ENCODE measurements at regions not wholly inside any gene's neighbourhood (a gene's known extent, or its start where the extent isn't known, plus 50 kb on each side); places are given as distances from the start of the nearest gene placed in this dataset.
"Not testable (repeated sequence)": the region's sequence is repeated elsewhere in the genome, so short reads cannot be mapped to it uniquely, and the experiment has no call there.

- no peak for TF ChIP-seq ESRRG (CRISPR knock-in tag; IDR thresholded peaks at IDR 0.05)
These were observed 251.6 kb downstream of the CRLF2 start (continued) for GRCh38 chrX:960821-961220.

DNA sequence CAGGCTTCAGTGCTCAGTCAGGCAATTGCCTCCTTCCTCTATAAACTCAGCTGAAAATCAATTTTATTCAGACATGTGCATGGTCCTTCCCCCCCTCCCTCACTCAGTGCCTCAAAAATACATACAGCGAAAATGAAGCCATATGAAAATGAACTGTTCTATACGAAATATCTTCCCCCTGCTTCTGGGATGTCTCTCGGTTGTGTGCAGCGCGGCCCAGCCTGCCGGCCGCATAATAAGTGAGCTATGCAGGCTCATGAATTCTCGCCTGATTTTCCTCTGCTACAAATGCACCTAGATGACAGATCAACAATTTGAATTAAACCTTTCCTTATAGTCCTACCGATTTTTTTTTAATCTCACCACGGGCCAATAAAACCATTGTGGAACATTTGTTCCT lies 252.9 kb downstream of the CRLF2 start:
- no peak for ATAC-seq
- TF ChIP-seq, protein P1, sequence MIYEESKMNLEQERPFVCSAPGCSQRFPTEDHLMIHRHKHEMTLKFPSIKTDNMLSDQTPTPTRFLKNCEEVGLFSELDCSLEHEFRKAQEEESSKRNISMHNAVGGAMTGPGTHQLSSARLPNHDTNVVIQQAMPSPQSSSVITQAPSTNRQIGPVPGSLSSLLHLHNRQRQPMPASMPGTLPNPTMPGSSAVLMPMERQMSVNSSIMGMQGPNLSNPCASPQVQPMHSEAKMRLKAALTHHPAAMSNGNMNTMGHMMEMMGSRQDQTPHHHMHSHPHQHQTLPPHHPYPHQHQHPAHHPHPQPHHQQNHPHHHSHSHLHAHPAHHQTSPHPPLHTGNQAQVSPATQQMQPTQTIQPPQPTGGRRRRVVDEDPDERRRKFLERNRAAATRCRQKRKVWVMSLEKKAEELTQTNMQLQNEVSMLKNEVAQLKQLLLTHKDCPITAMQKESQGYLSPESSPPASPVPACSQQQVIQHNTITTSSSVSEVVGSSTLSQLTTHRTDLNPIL (CRISPR knock-in tag; IDR thresholded peaks at IDR 0.05; ENCODE audit: low read depth), result no peak

- not testable (repeated sequence) for ATAC-seq
These were observed 257.2 kb downstream of the CRLF2 start for GRCh38 chrX:955168-955781.

DNA sequence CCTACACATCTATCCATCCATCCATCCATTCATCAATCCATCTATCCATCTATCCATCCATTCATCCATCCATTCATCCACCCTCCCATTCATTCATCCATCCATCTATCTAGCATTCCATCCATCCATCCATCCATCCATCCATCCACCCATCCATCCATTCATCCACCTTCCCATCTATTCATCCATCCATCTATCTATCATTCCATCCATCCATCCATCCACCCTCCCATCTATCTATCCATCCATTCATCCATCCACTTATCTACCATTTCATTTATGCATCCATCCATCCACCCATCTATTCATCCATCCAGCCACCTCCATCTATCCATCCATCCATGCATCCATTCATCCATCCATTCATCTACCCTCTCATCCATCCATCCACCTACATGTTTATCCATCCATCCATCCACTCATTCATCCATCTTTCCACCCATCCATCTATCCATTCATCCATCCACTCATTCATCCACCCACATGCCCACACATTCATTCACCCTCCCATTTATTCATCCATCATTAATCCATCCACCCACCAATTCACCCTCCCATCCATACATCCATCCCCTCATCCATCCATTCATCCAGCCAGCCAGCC lies 258.5 kb downstream of the CRLF2 start:
- TF ChIP-seq SNAI2 (CRISPR knock-in tag; IDR thresholded peaks at IDR 0.05), result no peak
- TF ChIP-seq GLIS3 (CRISPR knock-in tag; IDR thresholded peaks at IDR 0.05), result no peak
- no peak for TF ChIP-seq TCF4 (CRISPR knock-in tag; IDR thresholded peaks at IDR 0.05; ENCODE audit: borderline replicate concordance)
- no peak for TF ChIP-seq ZNF70 (CRISPR knock-in tag; IDR thresholded peaks at IDR 0.05)
- no peak for TF ChIP-seq ZFP3 (CRISPR knock-in tag; IDR thresholded peaks at IDR 0.05)
- no peak for TF ChIP-seq ISL1 (CRISPR knock-in tag; IDR thresholded peaks at IDR 0.05)
- no peak for TF ChIP-seq POU6F1 (CRISPR knock-in tag; IDR thresholded peaks at IDR 0.05; ENCODE audit: borderline replicate concordance, low read depth)
- TF ChIP-seq RARB (CRISPR knock-in tag; IDR thresholded peaks at IDR 0.05), result no peak
- TF ChIP-seq ZFP30 (CRISPR knock-in tag; IDR thresholded peaks at IDR 0.05), result no peak
- no peak for TF ChIP-seq ZNF565 (CRISPR knock-in tag; conservative IDR thresholded peaks at IDR 0.05; ENCODE audit: low read depth)
- TF ChIP-seq ARNTL (CRISPR knock-in tag; IDR thresholded peaks at IDR 0.05; ENCODE audit: borderline replicate concordance, low read depth), result no peak
- no peak for TF ChIP-seq TOX (CRISPR knock-in tag; IDR thresholded peaks at IDR 0.05; ENCODE audit: borderline replicate concordance)
- ATAC-seq, result no peak

- no peak for TF ChIP-seq TCF4 (CRISPR knock-in tag; IDR thresholded peaks at IDR 0.05; ENCODE audit: borderline replicate concordance)
- no peak for TF ChIP-seq PATZ1 (CRISPR knock-in tag; IDR thresholded peaks at IDR 0.05; ENCODE audit: borderline replicate concordance)
- TF ChIP-seq SNAI2 (CRISPR knock-in tag; IDR thresholded peaks at IDR 0.05), result no peak
- TF ChIP-seq PPARA (CRISPR knock-in tag; IDR thresholded peaks at IDR 0.05; ENCODE audit: borderline replicate concordance), result no peak
- TF ChIP-seq ZNF8 (CRISPR knock-in tag; IDR thresholded peaks at IDR 0.05), result no peak
- no peak for TF ChIP-seq CSDC2 (CRISPR knock-in tag; IDR thresholded peaks at IDR 0.05)
- no peak for TF ChIP-seq ZC3H10 (CRISPR knock-in tag; IDR thresholded peaks at IDR 0.05)
- no peak for TF ChIP-seq TOX (CRISPR knock-in tag; IDR thresholded peaks at IDR 0.05; ENCODE audit: borderline replicate concordance)
- no peak for TF ChIP-seq ZNF70 (CRISPR knock-in tag; IDR thresholded peaks at IDR 0.05)
- no peak for TF ChIP-seq ZFP3 (CRISPR knock-in tag; IDR thresholded peaks at IDR 0.05)
- no peak for TF ChIP-seq TSHZ2 (CRISPR knock-in tag; IDR thresholded peaks at IDR 0.05)
- TF ChIP-seq BACH2 (CRISPR knock-in tag; IDR thresholded peaks at IDR 0.05; ENCODE audit: borderline replicate concordance), result no peak
- TF ChIP-seq, protein P2, sequence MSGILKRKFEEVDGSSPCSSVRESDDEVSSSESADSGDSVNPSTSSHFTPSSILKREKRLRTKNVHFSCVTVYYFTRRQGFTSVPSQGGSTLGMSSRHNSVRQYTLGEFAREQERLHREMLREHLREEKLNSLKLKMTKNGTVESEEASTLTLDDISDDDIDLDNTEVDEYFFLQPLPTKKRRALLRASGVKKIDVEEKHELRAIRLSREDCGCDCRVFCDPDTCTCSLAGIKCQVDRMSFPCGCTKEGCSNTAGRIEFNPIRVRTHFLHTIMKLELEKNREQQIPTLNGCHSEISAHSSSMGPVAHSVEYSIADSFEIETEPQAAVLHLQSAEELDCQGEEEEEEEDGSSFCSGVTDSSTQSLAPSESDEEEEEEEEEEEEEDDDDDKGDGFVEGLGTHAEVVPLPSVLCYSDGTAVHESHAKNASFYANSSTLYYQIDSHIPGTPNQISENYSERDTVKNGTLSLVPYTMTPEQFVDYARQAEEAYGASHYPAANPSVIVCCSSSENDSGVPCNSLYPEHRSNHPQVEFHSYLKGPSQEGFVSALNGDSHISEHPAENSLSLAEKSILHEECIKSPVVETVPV (CRISPR knock-in tag; IDR thresholded peaks at IDR 0.05), result no peak
- TF ChIP-seq RARB (CRISPR knock-in tag; IDR thresholded peaks at IDR 0.05), result no peak
- ATAC-seq, result no peak
These were observed 259.6 kb downstream of the CRLF2 start for GRCh38 chrX:952816-953215.

DNA sequence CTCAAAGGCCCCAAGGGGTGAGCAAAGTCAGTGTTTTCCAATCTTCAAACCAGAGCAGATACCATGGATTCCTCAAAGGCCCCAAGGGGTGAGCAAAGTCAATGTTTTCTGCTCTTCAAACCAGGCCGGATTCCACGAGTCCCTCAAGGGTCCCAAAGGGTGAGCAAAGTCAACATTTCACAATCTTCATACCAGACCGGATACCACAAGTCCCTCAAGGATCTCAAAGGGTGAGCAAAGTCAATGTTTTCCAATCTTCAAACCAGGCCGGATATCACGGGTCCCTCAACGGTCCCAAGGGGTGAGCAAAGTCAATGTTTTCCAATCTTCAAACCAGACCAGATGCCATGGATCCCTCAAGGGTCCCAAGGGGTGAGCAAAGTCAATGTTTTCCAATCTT lies 265.2 kb downstream of the CRLF2 start:
- not testable (repeated sequence) for ATAC-seq
